Heart right ventricle (tissue), 16 donors: ENCODE measurements at regions not wholly inside any gene's neighbourhood (a gene's known extent, or its start where the extent isn't known, plus 50 kb on each side); places are given as distances from the start of the nearest gene placed in this dataset.
A peak's percentile ranks its signal among the peaks of the same experiment; 100 is the strongest.

Experiments
- ATAC-seq, 8 donors: fragments of 200-7000 bp; cut with Tn5 transposase; one replicate each; pipeline ENCODE4 v1.9.1; 2020; ENCODE audit warnings: mild to moderate bottlenecking in 8 of 8, moderate library complexity in 8 of 8, moderate number of reproducible peaks in 1 of 8
- DNase-seq, 2 donors: peaks; one replicate each; pipeline ENCODE4 v3.0.0-alpha.2; 2020
- H3K27ac ChIP-seq, 10 donors: fragments of 200-600 bp; sonication (generic) in 2 of 10; one replicate each; pipeline versions ENCODE4 v1.5.0 to v1.8.0; 2020 to 2022; ENCODE audit warnings: mild to moderate bottlenecking in 3 of 10
- H3K27me3 ChIP-seq, 7 donors: fragments of 200-600 bp; one replicate each; pipeline ENCODE4 v1.8.0; 2021 to 2022; ENCODE audit warnings: mild to moderate bottlenecking in 2 of 7
- H3K36me3 ChIP-seq, 9 donors: fragments of 200-600 bp; sonication (generic) in 1 of 9; one replicate each; pipeline versions ENCODE4 v1.5.0 to v1.8.0; 2020 to 2022; ENCODE audit warnings: mild to moderate bottlenecking in 2 of 9
- H3K4me1 ChIP-seq, 9 donors: fragments of 200-600 bp; sonication (generic) in 1 of 9; one replicate each; pipeline versions ENCODE4 v1.5.0 to v1.8.0; 2020 to 2022; ENCODE audit warnings: mild to moderate bottlenecking in 4 of 9
- H3K4me3 ChIP-seq, 10 donors: fragments of 200-600 bp; sonication (generic) in 2 of 10; one replicate each; pipeline versions ENCODE4 v1.5.0 to v1.8.0; 2020 to 2022; ENCODE audit warnings: mild to moderate bottlenecking in 7 of 10, moderate library complexity in 2 of 10
- H3K9me3 ChIP-seq, 11 donors: fragments of 200-600 bp in 10 of 11; sonication (generic) in 2 of 11; one replicate each; pipeline versions ENCODE4 v1.5.0 to v1.8.0; 2013 to 2022; ENCODE audit warnings: mild to moderate bottlenecking in 2 of 11, control low read depth in 1 of 11, moderate library complexity in 1 of 11
- CTCF ChIP-seq, 9 donors: fragments of 200-600 bp; sonication (generic) in 2 of 9; IDR thresholded peaks; one replicate each; pipeline versions ENCODE4 v1.5.0 to v1.8.0; 2021 to 2022; ENCODE audit warnings: antibody characterized with exemption in 9 of 9, mild to moderate bottlenecking in 5 of 9, moderate library complexity in 1 of 9
- WGBS, 2 donors: extraction: QIAGEN DNeasy Blood & Tissue Kit; methylation state at CpG; one replicate each; pipeline ENCODE4 v1.1.7; 2013; ENCODE audit warnings: inconsistent platforms in 1 of 2; 5-methylcytosine and 5-hydroxymethylcytosine counted together
- intact Hi-C, 10 donors: fragments of 100-400 bp; cut with DNase I; formaldehyde crosslinking; loops; one replicate each; pipeline versions ENCODE4 v1.11.1 to v1.14.2; 2022
- donor health status: Arrhythmogenic right ventricular cardiomyopathy.
- donor health status: ischemic (EF 13 %, LVEDD 7.1; RV severe dilation, severe dysfunction).
- donor health status: healthy with polysubstance abuse.
- donor health status: DM: no; HTN: yes; CAD: no.
- donor health status: DM: no; HTN: no; CAD: no.
- donor health status: ischemic (EF 25% LVEDD 6.9; RV normal size, moderate dysfunction).
- donor health status: ischemic (EF 25% LVEDD 5.7; RV mildly dilated, moderate dysfunction).
- donor health status: healthy.
- donor health status: DM: yes; HTN: yes; CAD: no.
- donor health status: Ischemic cardiomyopathy.
- donor health status: ischemic (EF 35%, LVEDD 5.7; RV mildly dilated, moderate dysfunction).
- donor health status: nonischemic (EF 11% LVEDD 7.7; RV severe dilation, severe dysfunction).
- donor health status: DM: yes; HTN: yes; CAD: no.
- donor health status: PGD.
- donor health status: ischemic (EF 29% LVEDD 5.4; RV normal size, mild dysfunction).
- donor health status: nonischemic (EF 23%, LVEDD 6.1; RV moderate dilation, normal function).

- Histone ChIP-seq H3K27me3 (no peaks in the 10 kb centered on the region), H3K9me3 (peaks cover 0 to 10% (median 0%) of the 10 kb centered on the region in 11 donors), H3K4me1 (peaks cover 0 to 7% (median 0%) of the 10 kb centered on the region in 9 donors), H3K27ac (no peak overlapping the region), H3K36me3 (no peaks in the 10 kb centered on the region), H3K4me3 (no peak overlapping the region)
- TF ChIP-seq CTCF (IDR thresholded peaks at IDR 0.05) = no peak
- intact Hi-C loops = no loop called here
- no peak for ATAC-seq
- 86 to 87% methylated on average over 5 of the region's 5 CpGs for WGBS, 2 donors
- no peak for DNase-seq
Measured at GRCh38 chr6:156199182-156199581, 578.0 kb upstream of the ARID1B start.

GRCh38 chr6:156197513-156197912 is 579.7 kb upstream of the ARID1B start:
- 45 to 60% methylated on average over 2 of the region's 2 CpGs for WGBS, 2 donors
- Histone ChIP-seq H3K36me3 (no peaks in the 10 kb centered on the region), H3K4me1 (peaks cover 0 to 7% (median 0%) of the 10 kb centered on the region in 9 donors), H3K9me3 (peaks cover 0 to 8% (median 0%) of the 10 kb centered on the region in 11 donors), H3K27me3 (peaks cover 0 to 4% (median 0%) of the 10 kb centered on the region in 7 donors), H3K27ac (no peak overlapping the region), H3K4me3 (no peak overlapping the region)
- intact Hi-C loops = no loop called here
- ATAC-seq (peak in 1 of 8 donors; percentile 42), DNase-seq (no peak)
- no peak for TF ChIP-seq CTCF (IDR thresholded peaks at IDR 0.05)

- Histone ChIP-seq H3K27me3 (peaks cover 0 to 4% (median 0%) of the 10 kb centered on the region in 7 donors), H3K4me3 (no peak overlapping the region), H3K9me3 (peaks cover 0 to 8% (median 0%) of the 10 kb centered on the region in 11 donors), H3K36me3 (no peaks in the 10 kb centered on the region), H3K27ac (no peak overlapping the region), H3K4me1 (peaks cover 0 to 7% (median 0%) of the 10 kb centered on the region in 9 donors)
- TF ChIP-seq CTCF (IDR thresholded peaks at IDR 0.05) = no peak
- intact Hi-C loops = no loop called here
- no peak for DNase-seq
- ATAC-seq = no peak
- 70 to 76% methylated on average over 2 of the region's 2 CpGs for WGBS, 2 donors
Measured at GRCh38 chr6:156194981-156195380, 582.2 kb upstream of the ARID1B start.

GRCh38 chr6:156193381-156193780 is 583.8 kb upstream of the ARID1B start:
- H3K36me3 ChIP-seq = no peaks in the 10 kb centered on the region
- peaks cover 0 to 8% (median 0%) of the 10 kb centered on the region in 11 donors for H3K9me3 ChIP-seq
- WGBS, 2 donors = 91 to 93% methylated on average over 4 of the region's 4 CpGs
- H3K27me3 ChIP-seq = peaks cover 0 to 4% (median 0%) of the 10 kb centered on the region in 7 donors
- no peak overlapping the region for H3K4me3 ChIP-seq
- no peak for ATAC-seq
- intact Hi-C loops = no loop called here
- DNase-seq = no peak
- H3K27ac ChIP-seq = no peak overlapping the region
- TF ChIP-seq CTCF (IDR thresholded peaks at IDR 0.05) = no peak
- H3K4me1 ChIP-seq = peaks cover 0 to 7% (median 0%) of the 10 kb centered on the region in 9 donors
